ENCODE measurements at regions not wholly inside any gene's neighbourhood (a gene's known extent, or its start where the extent isn't known, plus 50 kb on each side); places are given as distances from the start of the nearest gene placed in this dataset.

GRCh38 chr1:110746644-110747259, 72.0 kb upstream of the KCNA3 start:
- no peak overlapping the region for H3K9ac ChIP-seq (ENCODE audit: low read length)
- H3K27me3 ChIP-seq (ENCODE audit: low read depth, low read length), result peaks cover 14% of the 10 kb centered on the region
- no peak overlapping the region for H3K27ac ChIP-seq (ENCODE audit: low read length)
- no peak overlapping the region for H3K4me3 ChIP-seq (ENCODE audit: low read length)
- H4K20me1 ChIP-seq (ENCODE audit: insufficient read depth, low read length), result no peaks in the 10 kb centered on the region
- no peak overlapping the region for H2AFZ ChIP-seq (ENCODE audit: low read depth, low read length)
- no peak overlapping the region for H3K4me2 ChIP-seq (ENCODE audit: low read length)
- no peaks in the 10 kb centered on the region for H3K79me2 ChIP-seq (ENCODE audit: low read length)
- TF ChIP-seq EZH2phosphoT487 (IDR thresholded peaks at IDR 0.05; ENCODE audit: low read depth), result no peak
- TF ChIP-seq, protein P1, sequence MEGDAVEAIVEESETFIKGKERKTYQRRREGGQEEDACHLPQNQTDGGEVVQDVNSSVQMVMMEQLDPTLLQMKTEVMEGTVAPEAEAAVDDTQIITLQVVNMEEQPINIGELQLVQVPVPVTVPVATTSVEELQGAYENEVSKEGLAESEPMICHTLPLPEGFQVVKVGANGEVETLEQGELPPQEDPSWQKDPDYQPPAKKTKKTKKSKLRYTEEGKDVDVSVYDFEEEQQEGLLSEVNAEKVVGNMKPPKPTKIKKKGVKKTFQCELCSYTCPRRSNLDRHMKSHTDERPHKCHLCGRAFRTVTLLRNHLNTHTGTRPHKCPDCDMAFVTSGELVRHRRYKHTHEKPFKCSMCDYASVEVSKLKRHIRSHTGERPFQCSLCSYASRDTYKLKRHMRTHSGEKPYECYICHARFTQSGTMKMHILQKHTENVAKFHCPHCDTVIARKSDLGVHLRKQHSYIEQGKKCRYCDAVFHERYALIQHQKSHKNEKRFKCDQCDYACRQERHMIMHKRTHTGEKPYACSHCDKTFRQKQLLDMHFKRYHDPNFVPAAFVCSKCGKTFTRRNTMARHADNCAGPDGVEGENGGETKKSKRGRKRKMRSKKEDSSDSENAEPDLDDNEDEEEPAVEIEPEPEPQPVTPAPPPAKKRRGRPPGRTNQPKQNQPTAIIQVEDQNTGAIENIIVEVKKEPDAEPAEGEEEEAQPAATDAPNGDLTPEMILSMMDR (IDR thresholded peaks at IDR 0.05; ENCODE audit: low read depth, low read length), result no peak
- no peaks in the 10 kb centered on the region for H3K9me3 ChIP-seq (ENCODE audit: insufficient read depth, low read length)
- peaks cover 9% of the 10 kb centered on the region for H3K4me1 ChIP-seq (ENCODE audit: low read length)
- H3K36me3 ChIP-seq (replicated peaks; ENCODE audit: low read depth, low read length), result no peaks in the 10 kb centered on the region

GRCh38 chr1:110743397-110743796, 68.7 kb upstream of the KCNA3 start:
- Histone ChIP-seq H3K4me3 (ENCODE audit: low read length) (no peak overlapping the region), H4K20me1 (ENCODE audit: insufficient read depth, low read length) (no peaks in the 10 kb centered on the region), H3K4me1 (ENCODE audit: low read length) (peaks cover 9% of the 10 kb centered on the region), H3K27ac (ENCODE audit: low read length) (no peak overlapping the region), H3K79me2 (ENCODE audit: low read length) (no peaks in the 10 kb centered on the region), H2AFZ (ENCODE audit: low read depth, low read length) (no peak overlapping the region), H3K36me3 (replicated peaks; ENCODE audit: low read depth, low read length) (no peaks in the 10 kb centered on the region), H3K27me3 (ENCODE audit: low read depth, low read length) (0 out of 2 replicates have a peak, but pooled peaks cover 4% of the 10 kb centered on the region), H3K9ac (ENCODE audit: low read length) (no peak overlapping the region), H3K9me3 (ENCODE audit: insufficient read depth, low read length) (no peaks in the 10 kb centered on the region), H3K4me2 (ENCODE audit: low read length) (no peak overlapping the region)
- TF ChIP-seq, protein P1 (IDR thresholded peaks at IDR 0.05; ENCODE audit: low read depth, low read length), result no peak
- TF ChIP-seq EZH2phosphoT487 (IDR thresholded peaks at IDR 0.05; ENCODE audit: low read depth), result no peak

- no peaks in the 10 kb centered on the region for H3K4me1 ChIP-seq (ENCODE audit: low read length)
- no peaks in the 10 kb centered on the region for H3K36me3 ChIP-seq (replicated peaks; ENCODE audit: low read depth, low read length)
- H4K20me1 ChIP-seq (ENCODE audit: insufficient read depth, low read length), result no peaks in the 10 kb centered on the region
- no peak overlapping the region for H3K4me2 ChIP-seq (ENCODE audit: low read length)
- H3K27me3 ChIP-seq (ENCODE audit: low read depth, low read length), result peaks cover 10% of the 10 kb centered on the region; the same call in 1 of the 2 replicates
- no peaks in the 10 kb centered on the region for H3K9me3 ChIP-seq (ENCODE audit: insufficient read depth, low read length)
- H2AFZ ChIP-seq (ENCODE audit: low read depth, low read length), result no peak overlapping the region
- H3K27ac ChIP-seq (ENCODE audit: low read length), result no peak overlapping the region
- TF ChIP-seq, protein P1 (IDR thresholded peaks at IDR 0.05; ENCODE audit: low read depth, low read length), result no peak
- no peak for TF ChIP-seq EZH2phosphoT487 (IDR thresholded peaks at IDR 0.05; ENCODE audit: low read depth)
- H3K4me3 ChIP-seq (ENCODE audit: low read length), result no peak overlapping the region
- H3K9ac ChIP-seq (ENCODE audit: low read length), result no peak overlapping the region
- no peaks in the 10 kb centered on the region for H3K79me2 ChIP-seq (ENCODE audit: low read length)
Observed at GRCh38 chr1:110736900-110737605, 62.3 kb upstream of the KCNA3 start.

- TF ChIP-seq, protein P1 (IDR thresholded peaks at IDR 0.05; ENCODE audit: low read depth, low read length), result no peak
- TF ChIP-seq EZH2phosphoT487 (IDR thresholded peaks at IDR 0.05; ENCODE audit: low read depth), result no peak
- H3K4me2 ChIP-seq (ENCODE audit: low read length), result no peak overlapping the region
- no peaks in the 10 kb centered on the region for H3K9me3 ChIP-seq (ENCODE audit: insufficient read depth, low read length)
- no peak overlapping the region for H3K9ac ChIP-seq (ENCODE audit: low read length)
- H3K4me3 ChIP-seq (ENCODE audit: low read length), result no peak overlapping the region
- no peak overlapping the region for H3K27ac ChIP-seq (ENCODE audit: low read length)
- no peaks in the 10 kb centered on the region for H3K36me3 ChIP-seq (replicated peaks; ENCODE audit: low read depth, low read length)
- H4K20me1 ChIP-seq (ENCODE audit: insufficient read depth, low read length), result no peaks in the 10 kb centered on the region
- no peaks in the 10 kb centered on the region for H3K79me2 ChIP-seq (ENCODE audit: low read length)
- H3K4me1 ChIP-seq (ENCODE audit: low read length), result no peaks in the 10 kb centered on the region
- peaks cover 10% of the 10 kb centered on the region; the same call in 1 of the 2 replicates for H3K27me3 ChIP-seq (ENCODE audit: low read depth, low read length)
- H2AFZ ChIP-seq (ENCODE audit: low read depth, low read length), result no peak overlapping the region
Observed at GRCh38 chr1:110734133-110734680, 59.5 kb upstream of the KCNA3 start.

Measured in OCI-LY3 (cell line).